GM13977 (cell line): ENCODE measurements at regions not wholly inside any gene's neighbourhood (a gene's known extent, or its start where the extent isn't known, plus 50 kb on each side); places are given as distances from the start of the nearest gene placed in this dataset.

Experiments
- DNase-seq: peaks from one replicate; pipeline ENCODE4 v3.0.0; 2012; ENCODE audit warnings: low spot score
- in situ Hi-C: fragments of 300-500 bp; cut with MboI; formaldehyde crosslinking; loops from one replicate; pipeline ENCODE4 v1.12.0; 2022; ENCODE audit warnings: low sequenced_read_pairs, low pct_unique_long_range_greater_than_20kb, mixed read lengths, inconsistent platforms; ENCODE audit not compliant: unreplicated experiment
- TF ChIP-seq, protein P1 (sequence below): IDR thresholded peaks from 2 replicates; pipeline ENCODE4 v1.5.1; 2012; ENCODE audit warnings: mild to moderate bottlenecking, control low read depth; ENCODE audit not compliant: insufficient read depth; ENCODE audit errors: extremely low read depth, missing control alignments

GRCh38 chr15:59941612-59942011, 62.5 kb upstream of the FOXB1 start:
- DNase-seq = no peak
- in situ Hi-C loops = no loop called here
- TF ChIP-seq, protein P1, sequence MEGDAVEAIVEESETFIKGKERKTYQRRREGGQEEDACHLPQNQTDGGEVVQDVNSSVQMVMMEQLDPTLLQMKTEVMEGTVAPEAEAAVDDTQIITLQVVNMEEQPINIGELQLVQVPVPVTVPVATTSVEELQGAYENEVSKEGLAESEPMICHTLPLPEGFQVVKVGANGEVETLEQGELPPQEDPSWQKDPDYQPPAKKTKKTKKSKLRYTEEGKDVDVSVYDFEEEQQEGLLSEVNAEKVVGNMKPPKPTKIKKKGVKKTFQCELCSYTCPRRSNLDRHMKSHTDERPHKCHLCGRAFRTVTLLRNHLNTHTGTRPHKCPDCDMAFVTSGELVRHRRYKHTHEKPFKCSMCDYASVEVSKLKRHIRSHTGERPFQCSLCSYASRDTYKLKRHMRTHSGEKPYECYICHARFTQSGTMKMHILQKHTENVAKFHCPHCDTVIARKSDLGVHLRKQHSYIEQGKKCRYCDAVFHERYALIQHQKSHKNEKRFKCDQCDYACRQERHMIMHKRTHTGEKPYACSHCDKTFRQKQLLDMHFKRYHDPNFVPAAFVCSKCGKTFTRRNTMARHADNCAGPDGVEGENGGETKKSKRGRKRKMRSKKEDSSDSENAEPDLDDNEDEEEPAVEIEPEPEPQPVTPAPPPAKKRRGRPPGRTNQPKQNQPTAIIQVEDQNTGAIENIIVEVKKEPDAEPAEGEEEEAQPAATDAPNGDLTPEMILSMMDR = no peak

GRCh38 chr15:59940928-59941327, 63.2 kb upstream of the FOXB1 start:
- TF ChIP-seq, protein P1 = no peak
- in situ Hi-C loops = no loop called here
- no peak for DNase-seq

DNA sequence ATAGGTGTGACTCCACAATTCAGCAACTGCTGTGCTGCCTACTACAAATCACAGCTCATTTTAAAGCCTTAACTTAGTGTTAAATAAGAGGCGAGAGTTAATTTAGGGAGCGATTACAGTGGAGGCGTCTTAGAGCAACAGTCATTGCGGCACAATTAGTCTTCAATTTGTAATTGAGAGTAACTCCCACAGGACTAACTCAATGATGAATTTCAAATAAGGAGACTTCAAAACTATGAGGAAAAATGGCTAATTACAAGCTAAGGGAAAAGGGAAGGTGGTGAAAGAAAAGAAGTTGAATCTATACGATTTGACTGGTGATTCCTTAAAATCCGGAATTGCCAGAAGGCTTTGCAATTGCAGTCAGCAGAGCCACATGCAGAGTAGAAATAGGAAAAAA, 63.7 kb upstream of the FOXB1 start:
- TF ChIP-seq, protein P1 = no peak
- in situ Hi-C loops = no loop called here
- no peak for DNase-seq

DNA sequence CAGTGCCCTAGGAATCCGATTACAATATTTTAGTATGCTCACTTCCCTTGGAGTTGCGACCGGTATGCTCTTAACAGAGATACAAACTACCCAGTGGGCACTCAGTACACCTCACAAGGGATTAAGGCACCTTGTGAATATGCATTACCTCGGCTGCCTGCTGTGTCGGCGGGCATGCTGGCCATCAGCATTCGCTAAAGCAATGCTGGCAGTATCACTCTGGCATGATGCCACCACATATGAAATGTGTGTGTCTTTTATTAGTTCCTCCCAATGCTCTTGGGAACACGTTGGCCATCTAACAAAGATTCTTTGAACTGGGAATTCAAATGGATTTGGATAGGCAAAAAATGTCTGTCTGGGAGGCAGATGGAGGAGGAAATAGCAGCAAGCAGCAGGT, 67.4 kb upstream of the FOXB1 start:
- DNase-seq = no peak
- TF ChIP-seq, protein P1 = no peak
- in situ Hi-C loops = no loop called here

GRCh38 chr15:59933607-59934006, 70.5 kb upstream of the FOXB1 start:
- TF ChIP-seq, protein P1 = no peak
- in situ Hi-C loops = no loop called here
- DNase-seq = no peak

GRCh38 chr15:59931646-59932261, 72.4 kb upstream of the FOXB1 start:
- in situ Hi-C loops = no loop called here
- DNase-seq = no peak
- TF ChIP-seq, protein P1 = no peak
